HepG2 (cell line): ENCODE measurements at regions not wholly inside any gene's neighbourhood (a gene's known extent, or its start where the extent isn't known, plus 50 kb on each side); places are given as distances from the start of the nearest gene placed in this dataset.
A peak's percentile ranks its signal among the peaks of the same experiment; 100 is the strongest.

Source experiments
- ATAC-seq: fragments of 200-7000 bp; cut with Tn5 transposase; 3 replicates; pipeline ENCODE4 v1.9.1; 2020; ENCODE audit warnings: mild to moderate bottlenecking, moderate library complexity
- BruUV-seq: library from RNA; stranded (reverse); fragments of 400-500 nt; replicated peaks from 2 replicates; lab custom pipeline; 2021; lab: Mats Ljungman, UMichigan
- CTCF ChIA-PET: fragments of 300-600 bp; formaldehyde crosslinking; extraction: SDS; loops from one replicate; lab custom pipeline; 2021; ENCODE audit warnings: low total read pairs, inconsistent platforms, low intra/inter-chr PET ratio; lab: Yijun Ruan, JAX
- POLR2A ChIA-PET: fragments of 350-600 bp; sonication (Branson Sonifier 250); formaldehyde crosslinking; loops from one replicate; lab custom pipeline; 2020; ENCODE audit warnings: antibody characterized with exemption, inconsistent platforms; lab: Yijun Ruan, JAX
- DNase-seq: peaks from one replicate; pipeline ENCODE4 v3.0.0-alpha.2; 2015; ENCODE audit warnings: low spot score
- FAIRE-seq: peaks from 3 replicates; lab custom pipeline; 2011; peaks lifted over from hg19 to GRCh38; lab: Jason Lieb, UNC
- H2AFZ ChIP-seq: one replicate; pipeline ENCODE4 v1.6.1; 2011; ENCODE audit warnings: low read length, inconsistent platforms
- H3K27ac ChIP-seq: fragments of 300-600 bp; 3 replicates; pipeline ENCODE4 v1.8.0; 2011; ENCODE audit warnings: mixed run types, mild to moderate bottlenecking, mixed read lengths, low read length, inconsistent platforms; ENCODE audit not compliant: insufficient read depth; ENCODE audit errors: extremely low read length
- H3K27me3 ChIP-seq, 2 experiments: fragments of 200-600 bp in 1 of 2; 2 replicates in 1 of 2; 3 replicates in 1 of 2; pipeline versions ENCODE4 v1.6.0 to v1.8.0; 2011; ENCODE audit warnings: low read length in 2 of 2, mild to moderate bottlenecking in 2 of 2, moderate library complexity in 2 of 2, inconsistent platforms in 1 of 2; ENCODE audit not compliant: insufficient read depth in 2 of 2, control insufficient read depth in 1 of 2
- H3K36me3 ChIP-seq, 2 experiments: fragments of 200-600 bp in 1 of 2; replicated peaks in 1 of 2; 2 replicates in 1 of 2; 3 replicates in 1 of 2; pipeline versions ENCODE4 v1.5.1 to v1.8.0; 2011; ENCODE audit warnings: low read length in 2 of 2, inconsistent platforms in 1 of 2; ENCODE audit not compliant: insufficient read depth in 2 of 2, control insufficient read depth in 1 of 2
- H3K4me1 ChIP-seq: 2 replicates; pipeline ENCODE4 v1.5.1; 2012; ENCODE audit warnings: low read length, inconsistent platforms; ENCODE audit not compliant: insufficient read depth
- H3K4me2 ChIP-seq: 2 replicates; pipeline ENCODE4 v1.6.0; 2011; ENCODE audit warnings: low read depth, low read length, inconsistent platforms
- H3K4me3 ChIP-seq, 3 experiments: fragments of 200-600 bp in 1 of 3; sonication (generic), shearing (Covaris generic) in 1 of 3; replicated peaks in 1 of 3; 2 replicates each; pipeline ENCODE4 v1.5.1; 2011 to 2016; ENCODE audit warnings: low read length in 3 of 3, inconsistent platforms in 2 of 3, low read depth in 2 of 3, mild to moderate bottlenecking in 2 of 3, control low read depth in 1 of 3, mixed read lengths in 1 of 3; ENCODE audit not compliant: insufficient read depth in 1 of 3
- H3K79me2 ChIP-seq: one replicate; pipeline ENCODE4 v1.6.1; 2011; ENCODE audit warnings: low read length, inconsistent platforms; ENCODE audit not compliant: insufficient read depth
- H3K9ac ChIP-seq: 2 replicates; pipeline ENCODE4 v1.6.0; 2011; ENCODE audit warnings: mild to moderate bottlenecking, low read depth, low read length, inconsistent platforms; ENCODE audit not compliant: insufficient read depth
- H3K9me3 ChIP-seq: 2 replicates; pipeline ENCODE4 v1.5.1; 2012; ENCODE audit warnings: mild to moderate bottlenecking, low read length
- H4K20me1 ChIP-seq: 2 replicates; pipeline ENCODE4 v1.6.0; 2011; ENCODE audit warnings: inconsistent platforms, mild to moderate bottlenecking, low read length, moderate library complexity; ENCODE audit not compliant: insufficient read depth
- CBFB ChIP-seq: sonication (generic); formaldehyde crosslinking; IDR thresholded peaks from 2 replicates; pipeline ENCODE4 v1.4.0; 2020; ENCODE audit warnings: missing genetic modification reagents
- NPAS2 ChIP-seq: sonication (generic); formaldehyde crosslinking; IDR thresholded peaks from 2 replicates; pipeline ENCODE4 v1.8.0; 2022; ENCODE audit warnings: mild to moderate bottlenecking, missing genetic modification reagents, borderline replicate concordance
- SNAI1 ChIP-seq: sonication (generic); formaldehyde crosslinking; IDR thresholded peaks from 2 replicates; pipeline ENCODE4 v1.5.0; 2020; ENCODE audit warnings: mild to moderate bottlenecking, missing genetic modification reagents, borderline replicate concordance
- SRY ChIP-seq: sonication (generic); formaldehyde crosslinking; IDR thresholded peaks from 2 replicates; pipeline ENCODE4 v1.8.0; 2022; ENCODE audit warnings: mild to moderate bottlenecking, missing genetic modification reagents
- TBX3 ChIP-seq: fragments of 450-650 bp; IDR thresholded peaks from 2 replicates; pipeline ENCODE4 v1.6.1; 2017; ENCODE audit warnings: antibody characterized with exemption, mild to moderate bottlenecking, inconsistent platforms, borderline replicate concordance
- ZNF33B ChIP-seq: sonication (generic); formaldehyde crosslinking; IDR thresholded peaks from 2 replicates; pipeline ENCODE4 v1.5.1; 2020; ENCODE audit warnings: mild to moderate bottlenecking, missing genetic modification reagents
- ZSCAN31 ChIP-seq: sonication (generic); formaldehyde crosslinking; IDR thresholded peaks from 2 replicates; pipeline ENCODE4 v1.5.0; 2020; ENCODE audit warnings: low read depth, mild to moderate bottlenecking, missing genetic modification reagents
- WGBS: methylation state at CpG from one replicate; pipeline ENCODE4 v1.1.6; 2017; ENCODE audit warnings: low lambda C conversion rate; 5-methylcytosine and 5-hydroxymethylcytosine counted together
- in situ Hi-C: cut with HindIII; loops from 2 replicates; pipeline ENCODE4 v1.10.0; 2017; ENCODE audit warnings: low pct_unique_long_range_greater_than_20kb; ENCODE audit not compliant: extremely low pct_ligation_motif_present
- intact Hi-C: fragments of 100-400 bp; cut with micrococcal nuclease; formaldehyde crosslinking; loops from one replicate; pipeline ENCODE4 v1.10.0; 2022; ENCODE audit not compliant: unreplicated experiment
- TF ChIP-seq, protein P1 (sequence below): sonication (generic); formaldehyde crosslinking; IDR thresholded peaks from 2 replicates; pipeline ENCODE4 v1.9.0; 2021; ENCODE audit warnings: mild to moderate bottlenecking, missing genetic modification reagents
- TF ChIP-seq, protein P2 (sequence below): sonication (generic); formaldehyde crosslinking; IDR thresholded peaks from 2 replicates; pipeline ENCODE4 v1.5.0; 2020; ENCODE audit warnings: mild to moderate bottlenecking, missing genetic modification reagents, borderline replicate concordance

DNA sequence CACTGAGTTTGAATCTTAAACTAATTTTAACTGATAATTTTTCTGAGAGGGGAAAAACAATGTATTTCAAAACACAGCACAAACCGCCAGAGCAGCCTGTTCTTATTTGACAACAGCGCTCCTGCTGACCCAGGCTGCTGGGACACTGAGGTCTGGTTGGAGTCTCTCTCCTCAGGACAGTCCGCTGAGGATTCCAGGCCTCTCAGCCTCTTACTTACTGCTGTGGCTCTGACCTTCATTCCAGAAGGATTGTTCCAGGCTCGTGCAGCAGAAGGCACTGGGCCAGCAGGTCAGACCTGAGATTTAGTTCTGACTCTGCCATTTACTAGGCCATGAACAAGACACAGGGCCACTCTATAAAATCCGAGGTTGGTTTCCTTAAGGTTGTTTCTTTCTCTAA lies 393.6 kb downstream of the TDRD3 start:
- no peak for FAIRE-seq
- no peak for TF ChIP-seq CBFB (CRISPR knock-in tag)
- no peak for TF ChIP-seq ZNF33B
- no peak for TF ChIP-seq SNAI1 (CRISPR knock-in tag)
- TF ChIP-seq SRY (CRISPR knock-in tag) = no peak
- no peak for TF ChIP-seq ZSCAN31 (CRISPR knock-in tag)
- TF ChIP-seq, protein P1, sequence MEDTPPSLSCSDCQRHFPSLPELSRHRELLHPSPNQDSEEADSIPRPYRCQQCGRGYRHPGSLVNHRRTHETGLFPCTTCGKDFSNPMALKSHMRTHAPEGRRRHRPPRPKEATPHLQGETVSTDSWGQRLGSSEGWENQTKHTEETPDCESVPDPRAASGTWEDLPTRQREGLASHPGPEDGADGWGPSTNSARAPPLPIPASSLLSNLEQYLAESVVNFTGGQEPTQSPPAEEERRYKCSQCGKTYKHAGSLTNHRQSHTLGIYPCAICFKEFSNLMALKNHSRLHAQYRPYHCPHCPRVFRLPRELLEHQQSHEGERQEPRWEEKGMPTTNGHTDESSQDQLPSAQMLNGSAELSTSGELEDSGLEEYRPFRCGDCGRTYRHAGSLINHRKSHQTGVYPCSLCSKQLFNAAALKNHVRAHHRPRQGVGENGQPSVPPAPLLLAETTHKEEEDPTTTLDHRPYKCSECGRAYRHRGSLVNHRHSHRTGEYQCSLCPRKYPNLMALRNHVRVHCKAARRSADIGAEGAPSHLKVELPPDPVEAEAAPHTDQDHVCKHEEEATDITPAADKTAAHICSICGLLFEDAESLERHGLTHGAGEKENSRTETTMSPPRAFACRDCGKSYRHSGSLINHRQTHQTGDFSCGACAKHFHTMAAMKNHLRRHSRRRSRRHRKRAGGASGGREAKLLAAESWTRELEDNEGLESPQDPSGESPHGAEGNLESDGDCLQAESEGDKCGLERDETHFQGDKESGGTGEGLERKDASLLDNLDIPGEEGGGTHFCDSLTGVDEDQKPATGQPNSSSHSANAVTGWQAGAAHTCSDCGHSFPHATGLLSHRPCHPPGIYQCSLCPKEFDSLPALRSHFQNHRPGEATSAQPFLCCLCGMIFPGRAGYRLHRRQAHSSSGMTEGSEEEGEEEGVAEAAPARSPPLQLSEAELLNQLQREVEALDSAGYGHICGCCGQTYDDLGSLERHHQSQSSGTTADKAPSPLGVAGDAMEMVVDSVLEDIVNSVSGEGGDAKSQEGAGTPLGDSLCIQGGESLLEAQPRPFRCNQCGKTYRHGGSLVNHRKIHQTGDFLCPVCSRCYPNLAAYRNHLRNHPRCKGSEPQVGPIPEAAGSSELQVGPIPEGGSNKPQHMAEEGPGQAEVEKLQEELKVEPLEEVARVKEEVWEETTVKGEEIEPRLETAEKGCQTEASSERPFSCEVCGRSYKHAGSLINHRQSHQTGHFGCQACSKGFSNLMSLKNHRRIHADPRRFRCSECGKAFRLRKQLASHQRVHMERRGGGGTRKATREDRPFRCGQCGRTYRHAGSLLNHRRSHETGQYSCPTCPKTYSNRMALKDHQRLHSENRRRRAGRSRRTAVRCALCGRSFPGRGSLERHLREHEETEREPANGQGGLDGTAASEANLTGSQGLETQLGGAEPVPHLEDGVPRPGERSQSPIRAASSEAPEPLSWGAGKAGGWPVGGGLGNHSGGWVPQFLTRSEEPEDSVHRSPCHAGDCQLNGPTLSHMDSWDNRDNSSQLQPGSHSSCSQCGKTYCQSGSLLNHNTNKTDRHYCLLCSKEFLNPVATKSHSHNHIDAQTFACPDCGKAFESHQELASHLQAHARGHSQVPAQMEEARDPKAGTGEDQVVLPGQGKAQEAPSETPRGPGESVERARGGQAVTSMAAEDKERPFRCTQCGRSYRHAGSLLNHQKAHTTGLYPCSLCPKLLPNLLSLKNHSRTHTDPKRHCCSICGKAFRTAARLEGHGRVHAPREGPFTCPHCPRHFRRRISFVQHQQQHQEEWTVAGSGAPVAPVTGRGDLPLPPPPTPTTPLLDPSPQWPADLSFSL (CRISPR knock-in tag) = no peak
- TF ChIP-seq TBX3 = no peak
- TF ChIP-seq, protein P2, sequence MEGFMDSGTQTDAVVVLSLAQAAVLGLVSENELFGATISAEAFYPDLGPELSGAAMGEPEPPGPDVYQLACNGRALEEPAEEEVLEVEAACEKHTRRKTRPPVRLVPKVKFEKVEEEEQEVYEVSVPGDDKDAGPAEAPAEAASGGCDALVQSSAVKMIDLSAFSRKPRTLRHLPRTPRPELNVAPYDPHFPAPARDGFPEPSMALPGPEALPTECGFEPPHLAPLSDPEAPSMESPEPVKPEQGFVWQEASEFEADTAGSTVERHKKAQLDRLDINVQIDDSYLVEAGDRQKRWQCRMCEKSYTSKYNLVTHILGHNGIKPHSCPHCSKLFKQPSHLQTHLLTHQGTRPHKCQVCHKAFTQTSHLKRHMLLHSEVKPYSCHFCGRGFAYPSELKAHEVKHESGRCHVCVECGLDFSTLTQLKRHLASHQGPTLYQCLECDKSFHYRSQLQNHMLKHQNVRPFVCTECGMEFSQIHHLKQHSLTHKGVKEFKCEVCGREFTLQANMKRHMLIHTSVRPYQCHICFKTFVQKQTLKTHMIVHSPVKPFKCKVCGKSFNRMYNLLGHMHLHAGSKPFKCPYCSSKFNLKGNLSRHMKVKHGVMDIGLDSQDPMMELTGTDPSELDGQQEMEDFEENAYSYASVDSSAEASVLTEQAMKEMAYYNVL (CRISPR knock-in tag) = no peak
- no peak for TF ChIP-seq NPAS2 (CRISPR knock-in tag)

More for the DNA sequence above, 393.6 kb downstream of the TDRD3 start:
- ChIA-PET CTCF (no interaction called here), POLR2A (no interaction called here)
- H3K79me2 ChIP-seq = no peaks in the 10 kb centered on the region
- 0 out of 3 replicates have a peak, but pooled peaks have one; percentile 44 for ATAC-seq
- no peak overlapping the region for H3K4me3 ChIP-seq
- H2AFZ ChIP-seq = no peak overlapping the region
- H4K20me1 ChIP-seq = no peaks in the 10 kb centered on the region
- no peak overlapping the region for H3K9ac ChIP-seq
- H3K27me3 ChIP-seq = no peaks in the 10 kb centered on the region
- H3K27ac ChIP-seq = no peak overlapping the region
- no peaks in the 10 kb centered on the region for H3K4me1 ChIP-seq
- no peaks in the 10 kb centered on the region for H3K9me3 ChIP-seq
- intact Hi-C loops = no loop called here
- no peaks in the 10 kb centered on the region for H3K36me3 ChIP-seq
- no peak for DNase-seq
- in situ Hi-C loops = no loop called here
- H3K4me2 ChIP-seq = no peak overlapping the region
- WGBS = 21% methylated on average over 5 of the region's 5 CpGs
- BruUV-seq = no TSS peak
